Stimulated activated CD4-positive, alpha-beta T cell treated with anti-CD3 and anti-CD28 coated beads, Interleukin-1b, Interleukin-23, amount 100 ng/mL, for 1 hour (primary cell): ENCODE measurements at regions not wholly inside any gene's neighbourhood (a gene's known extent, or its start where the extent isn't known, plus 50 kb on each side); places are given as distances from the start of the nearest gene placed in this dataset.

Source experiments
- DNase-seq, 2 donors: peaks; one replicate each; pipeline ENCODE4 v3.0.0-alpha.2; 2020; ENCODE audit warnings: low read depth in 2 of 2

DNA sequence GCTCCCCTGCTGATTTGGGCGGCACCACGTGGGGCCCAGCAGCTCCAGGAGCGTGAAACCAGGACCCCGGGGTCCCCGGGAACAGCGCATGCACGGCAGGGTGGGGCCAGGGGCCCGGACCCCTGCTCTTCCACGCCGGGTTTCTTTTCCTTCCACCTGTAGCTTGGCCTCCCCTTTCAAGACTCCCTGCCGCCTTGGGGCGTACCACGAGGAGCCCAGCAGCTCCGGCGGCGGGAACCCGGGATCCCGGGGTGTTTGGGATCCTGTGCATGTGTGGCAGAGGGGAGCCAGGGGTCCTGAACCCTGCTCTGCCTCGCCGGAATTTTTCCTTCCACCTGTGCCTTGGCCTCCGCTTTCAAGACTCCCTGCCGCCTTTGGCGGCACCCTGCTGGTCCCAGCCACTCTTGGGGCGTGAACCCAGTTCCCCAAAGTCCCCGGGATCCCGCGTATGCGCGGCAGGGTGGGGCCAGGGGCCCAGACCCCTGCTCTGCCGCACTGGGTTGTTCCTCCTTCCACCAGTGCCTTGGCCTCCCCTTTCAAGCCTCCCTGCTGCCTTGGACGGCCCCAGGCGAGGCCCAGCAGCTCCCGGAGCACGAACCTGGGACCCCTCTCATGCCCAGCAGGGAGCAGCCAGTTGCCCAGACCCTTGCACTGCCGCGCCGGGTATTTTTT lies 322.7 kb downstream of the ALG10 start:
- no peak for DNase-seq

DNA sequence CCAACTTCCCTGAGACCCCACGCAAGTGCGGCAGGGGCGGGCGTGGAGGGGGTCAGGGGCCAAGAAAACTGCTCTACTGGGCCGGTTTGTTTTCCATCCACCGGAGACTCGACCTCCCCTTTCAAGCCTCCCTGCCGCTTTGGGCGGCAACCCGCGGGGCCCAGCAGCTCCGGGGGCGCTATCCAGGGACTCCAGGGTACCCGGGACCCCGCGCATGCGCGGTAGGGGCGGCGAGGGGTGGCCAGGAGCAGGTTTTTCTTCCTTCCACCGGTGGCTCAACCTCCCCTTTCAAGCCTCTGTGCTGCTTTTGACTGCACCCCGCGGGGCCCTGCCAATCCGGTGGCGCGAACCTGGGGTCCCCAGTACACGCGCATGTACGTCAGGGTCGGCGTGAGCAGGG lies 323.5 kb downstream of the ALG10 start:
- DNase-seq: no peak

DNA sequence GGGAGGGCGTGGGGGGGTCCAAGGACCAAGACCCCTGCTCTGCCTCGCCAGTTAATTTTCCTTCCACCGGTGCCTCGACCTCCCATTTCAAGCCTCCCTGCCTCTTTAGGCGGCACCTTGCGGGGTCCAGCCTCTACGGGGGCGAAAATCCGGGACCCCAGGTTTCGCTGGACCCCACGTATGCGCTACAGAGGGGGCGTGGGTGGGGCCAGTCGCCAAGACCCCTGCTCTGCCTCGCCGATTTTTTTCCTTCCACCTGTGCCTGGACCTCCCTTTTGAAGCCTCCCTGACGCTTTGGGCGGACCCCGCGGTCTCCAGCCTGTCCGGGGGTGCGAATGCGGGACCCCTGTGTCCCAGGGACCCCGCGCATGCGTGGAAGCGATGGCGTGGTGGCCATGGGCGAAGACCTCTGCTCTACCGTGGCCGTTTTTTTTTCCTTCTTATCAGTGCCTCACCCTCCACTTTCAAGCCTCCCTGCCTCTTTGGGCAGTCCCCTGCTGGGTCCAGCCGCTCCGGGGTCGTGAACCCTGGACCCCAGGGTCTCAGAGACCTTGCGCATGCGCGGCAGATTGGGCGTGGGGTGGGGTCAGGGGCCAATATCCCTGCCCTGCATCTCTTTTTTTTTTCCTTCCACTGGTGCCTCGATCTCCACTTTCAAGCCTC lies 324.2 kb downstream of the ALG10 start:
- DNase-seq: no peak

DNA sequence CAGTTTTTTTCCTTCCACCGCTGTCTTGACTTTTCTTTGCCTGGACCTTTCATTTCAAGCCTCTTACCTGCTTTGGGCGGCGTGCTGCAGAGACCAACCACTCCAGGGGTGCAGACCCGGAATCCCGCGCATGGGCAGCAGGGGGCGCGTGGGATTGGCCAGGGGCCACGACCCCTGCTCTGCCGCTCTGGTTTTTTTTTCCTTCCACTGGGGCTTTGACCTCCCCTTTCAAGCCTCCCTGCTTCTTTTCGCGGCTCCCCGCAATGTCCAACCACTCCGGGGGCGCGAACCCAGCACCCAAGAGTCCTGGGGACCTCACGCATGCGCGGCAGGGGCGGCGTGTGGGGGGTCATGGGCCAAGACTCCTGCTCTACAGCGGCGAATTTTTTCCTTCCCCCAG lies 325.1 kb downstream of the ALG10 start:
- DNase-seq: no peak

DNA sequence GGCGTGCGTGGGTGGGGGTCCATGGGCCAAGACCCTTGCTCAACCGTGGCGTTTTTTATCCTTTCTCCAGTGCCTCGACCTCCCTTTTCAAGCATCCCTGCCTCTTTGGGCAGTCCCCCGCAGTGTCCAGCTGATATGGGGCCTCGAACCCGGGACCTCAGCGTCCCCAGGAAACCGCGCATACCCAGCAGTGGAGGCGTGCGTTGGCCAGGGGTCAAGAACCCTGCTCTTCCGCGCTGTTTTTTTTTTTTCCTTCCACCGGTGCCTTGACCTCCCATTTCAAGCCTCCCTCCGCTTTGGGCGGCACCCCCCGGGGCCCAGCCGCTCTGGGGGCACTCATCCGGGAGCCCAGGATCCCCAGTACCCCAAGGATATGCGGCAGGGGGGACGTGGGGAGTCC lies 325.8 kb downstream of the ALG10 start:
- no peak for DNase-seq

DNA sequence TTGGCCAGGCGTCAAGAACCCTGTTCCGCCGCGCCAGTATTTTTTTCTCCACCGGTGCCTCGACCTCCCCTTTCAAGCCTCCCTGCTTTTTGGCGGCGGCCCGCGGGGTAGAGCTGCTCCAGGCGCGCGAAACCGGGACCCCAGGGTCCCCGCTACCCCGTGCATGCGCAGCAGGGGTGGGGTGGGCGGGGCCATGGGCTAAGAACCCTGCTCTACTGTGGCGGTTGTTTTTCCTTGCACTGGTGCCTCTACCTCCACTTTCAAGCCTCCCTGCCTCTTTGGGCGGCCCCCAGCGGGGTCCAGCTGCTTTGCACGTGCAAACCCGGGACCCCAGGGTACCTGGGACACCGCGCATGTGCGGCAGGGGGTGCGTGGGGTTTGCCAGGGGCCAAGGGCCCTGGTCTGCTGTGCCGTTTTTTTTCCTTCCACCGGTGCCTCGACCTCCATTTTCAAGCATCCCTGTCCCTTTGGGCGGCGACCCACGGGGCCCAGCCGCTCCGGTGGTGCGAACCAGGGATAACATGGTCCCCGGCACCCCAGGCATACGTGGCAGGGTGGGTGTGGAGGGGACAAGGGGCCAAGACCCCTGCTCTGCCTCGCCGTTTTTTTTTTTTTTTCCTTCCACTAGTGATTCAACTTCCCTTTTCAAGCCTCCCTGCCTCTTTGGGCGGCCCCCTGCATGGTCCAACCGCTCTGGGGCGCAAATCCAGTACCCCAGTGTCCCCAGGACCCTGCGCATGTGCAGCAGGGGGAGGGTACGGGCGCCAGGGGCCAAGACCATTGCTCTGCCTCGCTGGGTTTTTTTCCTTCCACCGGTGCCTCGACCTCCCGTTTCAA lies 326.8 kb downstream of the ALG10 start:
- no peak for DNase-seq

DNA sequence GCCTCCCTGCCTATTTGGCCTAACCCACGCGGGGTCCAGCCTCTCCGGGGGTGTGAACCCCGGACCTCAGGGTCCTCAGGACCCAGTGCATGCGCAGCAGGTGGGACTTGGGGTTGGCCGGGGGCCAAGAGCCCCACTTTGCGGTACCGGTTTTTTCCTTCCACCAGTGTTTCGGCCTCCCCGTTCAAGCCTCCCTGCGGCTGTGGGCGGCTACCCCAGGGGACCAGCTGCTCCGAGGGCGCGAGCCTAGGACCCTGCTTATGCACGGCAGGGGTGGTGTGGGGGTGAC lies 327.3 kb downstream of the ALG10 start:
- no peak for DNase-seq

DNA sequence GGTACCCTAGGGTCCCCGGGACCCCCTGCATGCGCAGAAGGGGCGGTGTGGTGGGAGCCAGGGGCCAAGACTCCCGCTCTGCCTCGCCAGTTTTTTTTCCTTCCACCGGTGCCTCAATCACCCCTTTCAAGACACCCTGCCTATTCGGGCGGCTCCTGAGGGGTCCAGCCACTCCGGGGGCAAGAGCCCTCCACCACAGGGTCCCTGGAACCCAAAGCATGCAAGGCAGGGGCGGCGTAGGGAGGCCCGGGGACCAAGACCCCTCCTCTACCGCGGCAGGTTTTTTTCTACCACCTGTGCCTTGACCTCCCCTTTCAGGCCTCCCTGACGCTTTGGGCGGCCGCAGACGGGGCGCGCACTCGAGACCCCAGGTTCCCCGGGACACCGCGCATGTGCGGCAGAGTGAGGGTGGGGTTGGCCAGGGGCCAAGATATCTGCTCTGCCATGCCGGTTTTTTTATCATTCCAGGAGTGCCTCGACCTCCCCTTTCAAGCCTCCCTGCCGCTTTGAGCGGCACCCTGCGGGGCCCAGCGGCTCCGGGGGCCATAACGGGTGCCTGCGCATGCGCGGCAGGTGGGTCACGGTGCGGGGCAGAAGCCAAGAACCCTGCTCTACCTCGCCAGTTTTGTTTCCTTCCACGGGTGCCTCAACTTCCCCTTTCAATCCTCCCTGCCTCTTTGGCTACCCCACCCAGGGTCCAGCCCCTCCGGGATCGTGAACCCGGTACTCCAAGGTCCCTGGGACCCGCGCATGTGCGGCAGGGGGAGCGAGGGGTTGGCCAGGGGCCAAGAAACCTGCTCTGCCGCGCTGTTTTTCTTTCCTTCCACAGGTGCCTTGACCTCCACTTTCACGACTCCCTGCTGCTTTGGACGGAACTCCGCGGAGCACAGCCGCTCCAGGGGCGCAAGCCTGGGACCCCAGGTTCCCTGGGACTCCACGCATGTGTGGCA lies 328.1 kb downstream of the ALG10 start:
- no peak for DNase-seq

DNA sequence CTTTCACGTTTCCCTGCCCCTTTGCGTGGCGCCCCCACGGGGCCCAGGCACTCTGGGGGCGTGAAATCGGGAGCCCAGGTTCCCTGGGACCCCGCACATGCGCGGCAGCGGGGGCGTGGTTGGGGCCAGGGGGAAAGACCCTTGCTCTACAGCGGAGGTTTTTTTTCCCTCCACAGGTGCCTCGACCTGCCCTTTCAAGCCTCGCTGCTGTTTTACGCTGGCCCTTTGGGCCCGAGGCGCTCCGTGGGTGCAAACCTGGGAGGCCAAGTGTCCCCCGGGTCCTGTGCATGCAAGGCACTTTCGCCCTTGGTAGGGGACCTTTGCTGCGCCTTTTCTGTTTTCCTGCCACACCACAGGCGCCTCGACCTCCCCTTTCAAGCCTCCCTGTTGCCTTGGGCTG lies 329.8 kb downstream of the ALG10 start:
- no peak for DNase-seq

DNA sequence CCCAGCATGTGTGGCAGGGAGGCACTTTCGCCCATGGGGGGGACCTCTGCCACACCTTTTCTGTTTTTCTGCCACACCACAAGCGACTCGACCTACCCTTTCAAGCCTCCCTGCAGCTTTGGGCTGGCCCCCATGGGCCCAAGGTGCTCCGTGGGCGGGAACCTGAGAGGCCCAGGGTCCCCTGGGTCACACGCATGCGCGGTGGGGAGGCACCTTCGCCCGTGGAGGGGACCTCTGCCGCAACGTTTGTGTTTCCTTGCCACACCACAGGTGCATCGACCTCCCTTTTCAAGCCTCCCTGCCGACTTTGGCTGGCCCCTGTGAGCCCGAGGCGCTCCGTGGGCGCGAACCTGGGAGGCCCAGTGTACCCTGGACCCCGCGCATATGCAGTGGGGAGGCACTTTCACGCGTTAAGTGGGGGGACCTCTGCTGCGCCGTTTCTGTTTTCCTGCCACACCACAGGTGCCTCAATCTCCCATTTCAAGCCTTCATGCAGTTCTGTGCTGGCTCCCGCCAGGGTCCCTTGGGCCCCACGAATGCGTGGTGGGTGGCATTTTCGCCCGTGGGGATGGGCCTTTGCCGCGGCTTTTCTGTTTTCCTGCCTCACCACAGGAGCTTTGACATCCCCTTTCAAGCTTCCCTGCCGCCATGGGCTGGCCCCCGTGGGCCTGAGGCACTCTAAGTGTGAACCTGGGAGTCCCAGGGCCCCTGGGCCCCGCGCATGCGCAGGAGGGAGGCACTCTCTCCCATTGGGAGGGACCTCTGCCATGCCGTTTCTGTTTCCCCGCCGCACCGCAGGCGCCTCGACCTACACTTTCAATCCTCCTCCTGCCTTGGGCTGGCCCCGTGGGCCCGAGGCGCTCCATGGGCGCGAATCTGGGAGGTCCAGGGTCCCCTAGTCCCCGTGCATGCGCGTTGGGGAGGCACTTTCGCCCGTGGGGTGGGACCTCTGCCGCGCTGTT lies 332.2 kb downstream of the ALG10 start:
- no peak for DNase-seq

DNA sequence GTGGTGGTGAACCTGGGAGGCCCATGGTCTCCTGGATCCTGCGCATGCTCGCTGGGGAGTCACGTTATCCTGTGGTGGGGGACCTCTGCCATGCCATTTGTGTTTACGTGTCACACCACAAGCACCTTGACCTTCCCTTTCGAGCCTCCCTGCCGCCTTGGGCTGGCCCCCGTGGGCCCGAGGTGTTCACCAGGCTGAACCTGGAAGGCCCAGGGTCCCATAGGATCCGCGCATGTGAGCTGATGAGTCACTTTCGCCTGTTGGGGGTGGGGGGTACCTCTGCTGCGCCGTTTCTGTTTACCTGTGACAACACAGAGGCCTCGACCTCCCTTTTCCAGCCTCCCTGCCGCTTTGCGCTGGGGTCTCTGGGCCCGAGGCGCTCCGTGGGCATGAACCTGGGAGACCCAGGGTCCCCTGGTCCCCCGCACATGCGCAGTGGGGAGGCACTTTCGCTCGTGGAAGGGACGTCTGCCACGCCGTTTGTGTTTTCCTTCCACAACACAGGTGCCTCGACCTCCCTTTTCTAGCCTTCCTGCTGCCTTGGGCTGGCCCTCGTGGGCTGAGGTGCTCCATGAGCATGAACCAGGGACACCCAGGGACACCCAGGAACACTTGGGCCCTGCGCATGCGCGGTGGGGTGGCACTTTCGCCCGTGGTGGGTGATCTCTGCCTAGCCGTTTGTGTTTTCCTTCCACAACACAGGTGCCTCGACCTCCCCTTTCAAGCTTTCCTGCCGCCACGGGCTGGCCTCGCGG lies 334.1 kb downstream of the ALG10 start:
- no peak for DNase-seq

DNA sequence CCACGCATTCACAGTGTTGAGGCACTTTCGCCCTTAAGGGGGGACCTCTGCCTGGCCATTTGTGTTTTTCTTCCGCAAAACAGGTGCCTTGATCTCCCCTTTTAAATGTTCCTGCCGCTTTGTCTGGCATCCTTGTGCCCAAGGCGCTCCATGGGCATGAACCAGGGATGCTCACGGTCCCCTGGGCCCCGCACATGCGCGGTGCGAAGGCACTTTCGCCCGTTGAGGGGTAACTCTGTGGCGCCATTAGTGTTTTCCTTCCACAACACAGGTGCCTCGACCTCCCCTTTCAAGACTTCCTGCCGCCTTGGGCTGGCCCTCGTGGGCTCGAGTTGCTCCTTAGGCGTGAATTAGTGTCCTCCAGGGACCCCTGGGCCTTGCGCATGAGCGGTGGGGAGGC lies 335.5 kb downstream of the ALG10 start:
- no peak for DNase-seq

DNA sequence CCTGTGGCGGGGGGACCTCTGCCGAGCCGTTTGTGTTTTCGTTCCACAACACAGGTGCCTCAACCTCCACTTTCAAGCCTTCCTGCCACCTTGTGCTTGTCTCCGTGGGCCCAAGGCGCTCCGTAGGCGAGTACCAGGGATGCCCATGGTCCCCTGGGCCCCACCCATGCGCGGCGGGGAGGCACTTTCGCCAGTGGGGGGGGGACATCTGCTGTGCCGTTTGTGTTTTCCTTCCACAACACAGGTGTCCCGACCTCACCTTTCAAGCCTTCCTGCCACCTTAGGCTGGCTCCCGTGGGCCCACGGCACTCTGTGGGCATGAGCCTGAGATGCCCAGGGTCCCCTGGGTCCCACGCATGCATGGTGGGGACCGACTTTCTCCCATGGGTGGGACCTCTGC lies 335.9 kb downstream of the ALG10 start:
- DNase-seq: no peak

DNA sequence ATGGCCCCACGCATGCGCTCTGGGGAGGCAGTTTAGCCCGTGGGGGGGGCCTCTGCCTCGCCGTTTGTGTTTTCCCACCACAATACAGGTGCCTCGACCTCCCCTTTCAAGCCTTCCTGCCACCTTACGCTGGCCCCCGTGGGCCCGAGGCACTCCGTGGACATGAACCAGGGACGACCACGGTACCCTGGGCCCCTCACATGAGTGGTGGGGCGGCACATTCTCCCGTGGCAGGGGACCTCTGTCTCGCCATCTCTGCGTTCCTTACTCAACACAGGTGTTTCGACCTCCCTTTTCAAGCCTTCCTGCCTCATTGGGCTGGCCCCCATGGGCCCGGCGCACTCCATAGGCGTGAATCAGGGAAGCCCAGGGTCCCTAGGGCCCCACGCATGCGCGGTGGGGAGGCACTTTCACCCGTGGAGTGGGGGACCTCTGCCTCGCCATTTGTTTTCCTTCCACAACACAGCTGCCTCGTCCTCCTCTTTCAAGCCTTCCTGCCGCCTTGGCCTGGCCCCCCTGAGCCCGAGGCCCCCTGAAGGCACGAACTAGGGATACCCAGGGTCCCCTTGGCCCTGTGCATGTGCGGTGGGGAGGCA lies 339.5 kb downstream of the ALG10 start:
- no peak for DNase-seq

DNA sequence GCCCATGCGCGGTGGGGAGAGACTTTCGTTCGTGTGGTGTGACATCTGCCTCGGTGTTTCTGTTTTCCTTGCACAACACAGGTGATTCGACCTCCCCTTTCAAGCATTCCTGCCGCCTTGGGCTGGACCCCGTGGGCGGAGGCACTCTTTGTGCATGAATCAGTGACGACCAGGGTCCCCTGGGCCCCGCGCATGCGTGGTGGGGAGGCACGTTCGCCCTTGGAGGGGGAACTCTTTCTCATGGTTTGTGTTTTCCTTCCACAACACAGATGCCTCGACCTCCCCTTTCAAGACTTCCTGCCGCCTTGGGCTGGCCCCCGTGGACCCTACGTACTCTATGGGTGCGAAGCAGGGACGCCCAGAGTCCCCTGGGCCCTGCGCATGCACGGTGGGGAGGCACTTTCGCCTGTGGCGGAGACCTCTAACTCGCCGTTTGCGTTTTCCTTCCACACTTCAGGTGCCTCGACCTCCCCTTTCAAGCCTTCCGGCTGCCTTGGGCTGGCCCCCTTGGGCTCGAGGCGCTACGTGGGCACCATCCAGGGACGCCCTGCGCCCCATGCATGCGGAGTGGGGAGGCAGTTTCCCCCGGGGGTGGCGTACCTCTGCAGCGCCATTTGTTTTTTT lies 340.9 kb downstream of the ALG10 start:
- no peak for DNase-seq

DNA sequence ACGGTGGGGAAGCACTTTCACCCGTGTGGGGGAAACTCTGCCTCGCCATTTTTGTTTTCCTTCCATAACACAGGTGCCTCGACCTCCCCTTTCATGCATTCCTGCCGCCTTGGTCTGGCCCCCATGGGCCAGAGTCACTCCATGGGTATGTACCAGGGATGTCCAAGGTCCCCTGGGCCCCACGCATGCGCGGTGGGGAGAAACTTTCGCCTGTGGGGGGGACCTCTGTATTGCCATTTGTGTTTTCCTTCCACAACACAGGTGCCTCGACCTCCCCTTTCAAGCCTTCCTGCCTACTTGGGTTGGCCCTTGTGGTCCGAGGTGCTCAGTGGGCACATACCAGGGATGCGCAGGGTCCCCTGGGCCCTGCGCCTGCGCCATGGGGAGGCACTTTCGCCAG lies 345.8 kb downstream of the ALG10 start:
- no peak for DNase-seq

DNA sequence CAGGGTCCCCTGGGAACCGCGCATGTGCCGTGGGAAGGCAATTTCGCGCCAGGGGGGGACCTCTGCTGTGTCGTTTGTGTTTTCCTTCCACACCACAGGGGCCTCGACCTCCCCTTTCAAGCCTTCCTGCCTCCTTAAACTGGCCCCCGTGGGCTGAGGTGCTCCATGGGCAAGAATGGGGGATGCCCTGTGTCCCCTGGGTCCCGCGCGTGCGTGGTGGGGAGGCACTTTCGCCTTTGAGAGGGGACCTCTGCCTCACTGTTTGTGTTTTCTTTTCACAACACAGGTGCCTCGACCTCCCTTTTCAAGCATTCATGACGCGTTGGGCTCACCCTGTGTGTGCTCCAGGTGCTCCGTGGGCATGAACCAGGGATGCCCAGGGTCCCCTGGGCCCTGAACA lies 348.8 kb downstream of the ALG10 start:
- no peak for DNase-seq

DNA sequence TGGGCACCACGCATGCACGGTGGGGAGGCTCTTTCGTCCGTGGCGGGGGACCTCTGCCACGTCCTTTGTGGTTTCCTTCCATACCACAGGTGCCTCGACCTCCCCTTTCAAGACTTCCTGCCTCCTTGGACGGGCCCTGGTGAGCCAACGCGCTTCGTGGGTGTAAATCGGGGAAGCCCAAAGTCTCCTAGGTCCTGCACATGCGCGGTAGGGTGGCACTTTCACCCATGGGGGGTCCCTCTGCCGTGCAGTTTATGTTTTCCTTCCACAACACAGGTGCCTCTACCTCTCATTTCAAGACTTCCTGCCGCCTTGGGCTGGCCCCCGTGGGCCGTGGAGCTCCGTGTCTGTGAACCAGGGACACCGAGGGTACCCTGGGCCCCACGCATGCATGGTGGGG lies 349.7 kb downstream of the ALG10 start:
- no peak for DNase-seq

DNA sequence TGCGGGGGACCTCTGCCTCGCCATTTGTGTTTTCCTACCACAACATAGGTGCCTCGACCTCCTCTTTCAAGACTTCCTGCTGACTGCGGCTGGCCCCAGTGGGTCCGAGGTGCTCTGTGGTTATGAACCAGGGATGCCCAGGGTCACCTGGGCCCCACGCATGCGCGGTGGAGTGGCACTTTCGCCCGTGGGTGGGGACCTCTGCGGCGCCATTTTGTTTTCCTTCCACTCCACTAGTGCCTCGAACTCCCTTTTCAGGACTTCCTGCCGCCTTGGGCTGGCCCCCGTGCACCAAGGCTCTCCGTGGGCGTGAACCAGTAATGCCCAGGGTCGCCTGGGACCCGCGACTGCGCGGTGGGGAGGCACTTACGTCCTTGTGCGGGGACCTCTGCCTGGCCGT lies 351.6 kb downstream of the ALG10 start:
- DNase-seq: no peak
